ENCODE measurements at regions not wholly inside any gene's neighbourhood (a gene's known extent, or its start where the extent isn't known, plus 50 kb on each side); places are given as distances from the start of the nearest gene placed in this dataset.
A peak's percentile ranks its signal among the peaks of the same experiment; 100 is the strongest.

DNA sequence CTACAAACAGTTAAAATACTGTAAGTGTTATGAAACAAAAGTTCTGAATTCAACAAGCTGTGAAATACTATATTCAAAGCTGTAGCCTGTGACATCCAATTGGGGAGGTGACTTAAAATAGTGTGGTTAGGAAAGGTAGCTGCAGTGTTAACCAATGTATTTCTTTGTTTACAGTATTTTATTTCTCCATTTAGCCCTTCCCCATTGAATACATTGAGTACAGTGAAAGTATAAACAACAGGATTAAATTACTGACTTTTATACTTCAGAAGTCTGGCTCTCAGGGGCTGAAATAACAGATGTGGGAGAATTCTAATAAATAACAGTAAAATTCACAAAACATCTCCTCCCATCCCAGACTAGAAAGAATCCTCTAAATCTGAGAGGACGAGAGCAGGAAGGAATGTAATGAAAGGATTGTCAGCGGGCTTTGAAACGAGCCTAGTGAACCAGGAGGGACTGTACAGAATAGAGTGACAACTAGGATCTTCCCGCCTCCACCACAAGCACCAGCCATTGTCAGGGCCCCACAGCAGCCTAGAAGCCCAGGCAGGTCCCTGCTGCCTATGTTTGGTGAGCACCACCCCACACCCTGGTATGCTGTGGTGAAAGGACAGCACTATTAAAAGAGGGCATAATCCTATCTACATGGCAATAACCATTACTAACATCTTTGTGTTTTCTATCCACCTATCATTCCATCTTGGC is 73.7 kb downstream of the SPCS3 start:
- no peak for TF ChIP-seq NFATC4 (CRISPR knock-in tag; IDR thresholded peaks at IDR 0.05)
- TF ChIP-seq TCF7 (CRISPR knock-in tag; IDR thresholded peaks at IDR 0.05; ENCODE audit: low read depth) = no peak
- TF ChIP-seq OVOL2 (CRISPR knock-in tag; IDR thresholded peaks at IDR 0.05; ENCODE audit: borderline replicate concordance) = no peak
- no peak for TF ChIP-seq JAZF1 (CRISPR knock-in tag; IDR thresholded peaks at IDR 0.05)
- TF ChIP-seq, protein P1, sequence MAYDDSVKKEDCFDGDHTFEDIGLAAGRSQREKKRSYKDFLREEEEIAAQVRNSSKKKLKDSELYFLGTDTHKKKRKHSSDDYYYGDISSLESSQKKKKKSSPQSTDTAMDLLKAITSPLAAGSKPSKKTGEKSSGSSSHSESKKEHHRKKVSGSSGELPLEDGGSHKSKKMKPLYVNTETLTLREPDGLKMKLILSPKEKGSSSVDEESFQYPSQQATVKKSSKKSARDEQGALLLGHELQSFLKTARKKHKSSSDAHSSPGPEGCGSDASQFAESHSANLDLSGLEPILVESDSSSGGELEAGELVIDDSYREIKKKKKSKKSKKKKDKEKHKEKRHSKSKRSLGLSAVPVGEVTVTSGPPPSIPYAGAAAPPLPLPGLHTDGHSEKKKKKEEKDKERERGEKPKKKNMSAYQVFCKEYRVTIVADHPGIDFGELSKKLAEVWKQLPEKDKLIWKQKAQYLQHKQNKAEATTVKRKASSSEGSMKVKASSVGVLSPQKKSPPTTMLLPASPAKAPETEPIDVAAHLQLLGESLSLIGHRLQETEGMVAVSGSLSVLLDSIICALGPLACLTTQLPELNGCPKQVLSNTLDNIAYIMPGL (CRISPR knock-in tag; IDR thresholded peaks at IDR 0.05) = no peak
- TF ChIP-seq, protein P2, sequence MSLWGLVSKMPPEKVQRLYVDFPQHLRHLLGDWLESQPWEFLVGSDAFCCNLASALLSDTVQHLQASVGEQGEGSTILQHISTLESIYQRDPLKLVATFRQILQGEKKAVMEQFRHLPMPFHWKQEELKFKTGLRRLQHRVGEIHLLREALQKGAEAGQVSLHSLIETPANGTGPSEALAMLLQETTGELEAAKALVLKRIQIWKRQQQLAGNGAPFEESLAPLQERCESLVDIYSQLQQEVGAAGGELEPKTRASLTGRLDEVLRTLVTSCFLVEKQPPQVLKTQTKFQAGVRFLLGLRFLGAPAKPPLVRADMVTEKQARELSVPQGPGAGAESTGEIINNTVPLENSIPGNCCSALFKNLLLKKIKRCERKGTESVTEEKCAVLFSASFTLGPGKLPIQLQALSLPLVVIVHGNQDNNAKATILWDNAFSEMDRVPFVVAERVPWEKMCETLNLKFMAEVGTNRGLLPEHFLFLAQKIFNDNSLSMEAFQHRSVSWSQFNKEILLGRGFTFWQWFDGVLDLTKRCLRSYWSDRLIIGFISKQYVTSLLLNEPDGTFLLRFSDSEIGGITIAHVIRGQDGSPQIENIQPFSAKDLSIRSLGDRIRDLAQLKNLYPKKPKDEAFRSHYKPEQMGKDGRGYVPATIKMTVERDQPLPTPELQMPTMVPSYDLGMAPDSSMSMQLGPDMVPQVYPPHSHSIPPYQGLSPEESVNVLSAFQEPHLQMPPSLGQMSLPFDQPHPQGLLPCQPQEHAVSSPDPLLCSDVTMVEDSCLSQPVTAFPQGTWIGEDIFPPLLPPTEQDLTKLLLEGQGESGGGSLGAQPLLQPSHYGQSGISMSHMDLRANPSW (CRISPR knock-in tag; conservative IDR thresholded peaks at IDR 0.05; ENCODE audit: low read depth) = no peak
- TF ChIP-seq HMGA2 (CRISPR knock-in tag; IDR thresholded peaks at IDR 0.05) = no peak
- TF ChIP-seq ZNF263 (CRISPR knock-in tag; IDR thresholded peaks at IDR 0.05; ENCODE audit: low read depth) = no peak
- no peak for TF ChIP-seq ZNF423 (CRISPR knock-in tag; IDR thresholded peaks at IDR 0.05)
- TF ChIP-seq, protein P3, sequence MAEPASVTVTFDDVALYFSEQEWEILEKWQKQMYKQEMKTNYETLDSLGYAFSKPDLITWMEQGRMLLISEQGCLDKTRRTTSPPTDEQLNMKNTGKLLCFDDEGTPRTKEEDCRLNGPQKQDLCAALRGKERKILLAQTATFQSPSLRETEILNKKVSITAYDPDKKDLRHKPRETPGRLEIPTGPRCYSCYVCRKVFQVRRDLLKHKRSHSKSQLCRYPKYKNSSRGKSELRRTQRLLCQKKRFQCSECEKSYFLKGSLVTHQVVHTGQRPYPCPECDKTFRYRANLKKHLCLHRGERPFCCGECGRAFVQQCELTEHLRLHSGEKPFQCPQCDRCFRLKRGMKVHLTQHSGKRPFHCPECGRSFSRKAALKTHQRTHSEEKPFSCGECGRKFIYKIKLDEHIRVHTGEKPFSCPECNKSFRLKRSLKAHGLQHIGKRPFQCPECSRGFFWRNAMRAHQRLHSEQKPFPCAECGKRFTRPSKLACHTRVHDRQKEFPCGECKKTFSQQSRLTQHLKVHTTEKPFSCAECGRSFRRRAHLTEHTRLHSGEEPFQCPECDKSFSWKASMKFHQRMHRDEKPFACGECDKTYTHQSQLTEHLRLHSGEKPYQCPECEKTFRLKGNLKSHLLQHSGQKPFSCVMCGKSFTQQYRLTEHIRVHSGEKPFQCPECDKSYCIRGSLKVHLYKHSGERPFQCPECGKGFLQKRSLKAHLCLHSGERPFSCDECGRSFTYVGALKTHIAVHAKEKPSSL (CRISPR knock-in tag; conservative IDR thresholded peaks at IDR 0.05) = no peak
- TF ChIP-seq MXD4 (CRISPR knock-in tag; IDR thresholded peaks at IDR 0.05; ENCODE audit: borderline replicate concordance) = no peak
- TF ChIP-seq ESRRA (CRISPR knock-in tag; IDR thresholded peaks at IDR 0.05; ENCODE audit: borderline replicate concordance) = no peak
- no peak for TF ChIP-seq NFE2L1 (CRISPR knock-in tag; IDR thresholded peaks at IDR 0.05)
- TF ChIP-seq RELA (CRISPR knock-in tag; IDR thresholded peaks at IDR 0.05; ENCODE audit: borderline replicate concordance) = no peak
- no peak for TF ChIP-seq ZNF219 (CRISPR knock-in tag; IDR thresholded peaks at IDR 0.05; ENCODE audit: borderline replicate concordance)
- TF ChIP-seq NR3C1 (CRISPR knock-in tag; conservative IDR thresholded peaks at IDR 0.05; ENCODE audit: low read depth) = no peak
- TF ChIP-seq, protein P4, sequence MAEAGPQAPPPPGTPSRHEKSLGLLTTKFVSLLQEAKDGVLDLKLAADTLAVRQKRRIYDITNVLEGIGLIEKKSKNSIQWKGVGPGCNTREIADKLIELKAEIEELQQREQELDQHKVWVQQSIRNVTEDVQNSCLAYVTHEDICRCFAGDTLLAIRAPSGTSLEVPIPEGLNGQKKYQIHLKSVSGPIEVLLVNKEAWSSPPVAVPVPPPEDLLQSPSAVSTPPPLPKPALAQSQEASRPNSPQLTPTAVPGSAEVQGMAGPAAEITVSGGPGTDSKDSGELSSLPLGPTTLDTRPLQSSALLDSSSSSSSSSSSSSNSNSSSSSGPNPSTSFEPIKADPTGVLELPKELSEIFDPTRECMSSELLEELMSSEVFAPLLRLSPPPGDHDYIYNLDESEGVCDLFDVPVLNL (CRISPR knock-in tag; IDR thresholded peaks at IDR 0.05; ENCODE audit: borderline replicate concordance, low read depth) = no peak
- TF ChIP-seq, protein P5, sequence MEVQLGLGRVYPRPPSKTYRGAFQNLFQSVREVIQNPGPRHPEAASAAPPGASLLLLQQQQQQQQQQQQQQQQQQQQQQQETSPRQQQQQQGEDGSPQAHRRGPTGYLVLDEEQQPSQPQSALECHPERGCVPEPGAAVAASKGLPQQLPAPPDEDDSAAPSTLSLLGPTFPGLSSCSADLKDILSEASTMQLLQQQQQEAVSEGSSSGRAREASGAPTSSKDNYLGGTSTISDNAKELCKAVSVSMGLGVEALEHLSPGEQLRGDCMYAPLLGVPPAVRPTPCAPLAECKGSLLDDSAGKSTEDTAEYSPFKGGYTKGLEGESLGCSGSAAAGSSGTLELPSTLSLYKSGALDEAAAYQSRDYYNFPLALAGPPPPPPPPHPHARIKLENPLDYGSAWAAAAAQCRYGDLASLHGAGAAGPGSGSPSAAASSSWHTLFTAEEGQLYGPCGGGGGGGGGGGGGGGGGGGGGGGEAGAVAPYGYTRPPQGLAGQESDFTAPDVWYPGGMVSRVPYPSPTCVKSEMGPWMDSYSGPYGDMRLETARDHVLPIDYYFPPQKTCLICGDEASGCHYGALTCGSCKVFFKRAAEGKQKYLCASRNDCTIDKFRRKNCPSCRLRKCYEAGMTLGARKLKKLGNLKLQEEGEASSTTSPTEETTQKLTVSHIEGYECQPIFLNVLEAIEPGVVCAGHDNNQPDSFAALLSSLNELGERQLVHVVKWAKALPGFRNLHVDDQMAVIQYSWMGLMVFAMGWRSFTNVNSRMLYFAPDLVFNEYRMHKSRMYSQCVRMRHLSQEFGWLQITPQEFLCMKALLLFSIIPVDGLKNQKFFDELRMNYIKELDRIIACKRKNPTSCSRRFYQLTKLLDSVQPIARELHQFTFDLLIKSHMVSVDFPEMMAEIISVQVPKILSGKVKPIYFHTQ (CRISPR knock-in tag; IDR thresholded peaks at IDR 0.05) = no peak
- no peak overlapping the region for H3K27ac Mint-ChIP-seq
- H3K27me3 Mint-ChIP-seq (ENCODE audit: low read depth) = no peaks in the 10 kb centered on the region
- ATAC-seq (peak; percentile 76), DNase-seq (ENCODE audit: low spot score) (peak; percentile 12)
- H3K4me1 Mint-ChIP-seq = no peaks in the 10 kb centered on the region
- ChIA-PET CTCF (interaction anchor here (1.7 kb wide), 1 partner anchor 654 kb away, joined by 5 read pairs; no protein-coding TSS in a partner anchor), POLR2A (no interaction called here)
- H3K9me3 Mint-ChIP-seq = peaks cover 23% of the 10 kb centered on the region
- H3K4me3 Mint-ChIP-seq = no peak overlapping the region
- no peaks in the 10 kb centered on the region for H3K36me3 Mint-ChIP-seq
